IMR-90 (cell line): ENCODE measurements at regions not wholly inside any gene's neighbourhood (a gene's known extent, or its start where the extent isn't known, plus 50 kb on each side); places are given as distances from the start of the nearest gene placed in this dataset.

Experiments
- ATAC-seq: fragments of 200-7000 bp; cut with Tn5 transposase; 2 replicates; pipeline ENCODE4 v1.9.1; 2020; ENCODE audit warnings: low read depth, mild to moderate bottlenecking, moderate library complexity
- BruUV-seq: library from RNA; stranded (reverse); fragments of 400-500 nt; replicated peaks from 2 replicates; lab custom pipeline; 2021; lab: Mats Ljungman, UMichigan
- CTCF ChIA-PET: fragments of 300-600 bp; formaldehyde crosslinking; extraction: SDS; loops from one replicate; lab custom pipeline; 2021; ENCODE audit warnings: antibody characterized with exemption; lab: Yijun Ruan, JAX
- POLR2A ChIA-PET: fragments of 300-600 bp; sonication (Branson Sonifier 250); formaldehyde crosslinking; loops from one replicate; lab custom pipeline; 2022; ENCODE audit warnings: antibody characterized with exemption; ENCODE audit not compliant: unreplicated experiment; lab: Charles Lee
- DNase-seq: peaks from one replicate; pipeline ENCODE4 v3.0.0; 2013
- H2AFZ ChIP-seq: replicated peaks from 2 replicates; pipeline ENCODE3; 2013; ENCODE audit warnings: low read length, mild to moderate bottlenecking; ENCODE audit not compliant: poor library complexity
- H2AK5ac ChIP-seq: 2 replicates; pipeline ENCODE4 v1.6.1; 2013; ENCODE audit warnings: low read depth, low read length, inconsistent platforms
- H2AK9ac ChIP-seq: replicated peaks from 2 replicates; pipeline ENCODE3; 2013; ENCODE audit warnings: mild to moderate bottlenecking, low read depth, low read length, moderate library complexity; ENCODE audit not compliant: poor library complexity
- H2BK120ac ChIP-seq: 2 replicates; pipeline ENCODE4 v1.6.1; 2013; ENCODE audit warnings: low read depth, low read length, inconsistent platforms
- H2BK15ac ChIP-seq: 3 replicates; pipeline ENCODE4 v1.6.1; 2013; ENCODE audit warnings: low read depth, low read length, inconsistent platforms
- H2BK20ac ChIP-seq: 2 replicates; pipeline ENCODE4 v1.6.1; 2013; ENCODE audit warnings: low read depth, mild to moderate bottlenecking, inconsistent platforms, low read length, moderate library complexity
- H2BK5ac ChIP-seq: 2 replicates; pipeline ENCODE4 v1.6.1; 2013; ENCODE audit warnings: mild to moderate bottlenecking, low read depth, low read length, inconsistent platforms; ENCODE audit not compliant: poor library complexity, severe bottlenecking
- H3K14ac ChIP-seq: replicated peaks from 2 replicates; pipeline ENCODE4 v1.6.1; 2013; ENCODE audit warnings: low read depth, low read length, inconsistent platforms
- H3K18ac ChIP-seq: 2 replicates; pipeline ENCODE4 v1.6.1; 2013; ENCODE audit warnings: low read depth, low read length, control low read depth
- H3K23ac ChIP-seq: 2 replicates; pipeline ENCODE4 v1.6.1; 2013; ENCODE audit warnings: low read depth, low read length, inconsistent platforms
- H3K27ac ChIP-seq: 2 replicates; pipeline ENCODE4 v1.5.1; 2013; ENCODE audit warnings: mild to moderate bottlenecking, control low read depth, low read length; ENCODE audit not compliant: insufficient read depth
- H3K27me3 ChIP-seq: 2 replicates; pipeline ENCODE4 v1.6.1; 2013; ENCODE audit warnings: low read length; ENCODE audit not compliant: control insufficient read depth, insufficient read depth
- H3K36me3 ChIP-seq: 2 replicates; pipeline ENCODE4 v1.6.1; 2013; ENCODE audit warnings: low read length, mixed read lengths; ENCODE audit not compliant: control insufficient read depth, insufficient read depth
- H3K4ac ChIP-seq: 2 replicates; pipeline ENCODE4 v1.6.1; 2013; ENCODE audit warnings: low read depth, low read length, inconsistent platforms
- H3K4me1 ChIP-seq: 2 replicates; pipeline ENCODE4 v1.6.1; 2013; ENCODE audit warnings: low read length, mixed read lengths; ENCODE audit not compliant: control insufficient read depth, insufficient read depth
- H3K4me2 ChIP-seq: 2 replicates; pipeline ENCODE4 v1.6.1; 2013; ENCODE audit warnings: low read depth, mild to moderate bottlenecking, control low read depth, low read length, moderate library complexity
- H3K4me3 ChIP-seq: 2 replicates; pipeline ENCODE4 v1.5.1; 2013; ENCODE audit warnings: low read depth, mild to moderate bottlenecking, control low read depth, low read length, moderate library complexity; ENCODE audit not compliant: insufficient read depth
- H3K56ac ChIP-seq: 2 replicates; pipeline ENCODE4 v1.6.1; 2013; ENCODE audit warnings: low read length, inconsistent platforms; ENCODE audit not compliant: insufficient read depth; ENCODE audit errors: extremely low read depth
- H3K79me1 ChIP-seq, 2 experiments: 2 replicates each; pipeline ENCODE4 v1.6.1; 2013; ENCODE audit warnings: low read length in 2 of 2, inconsistent platforms in 1 of 2, low read depth in 1 of 2
- H3K9ac ChIP-seq: 2 replicates; pipeline ENCODE4 v1.6.1; 2013; ENCODE audit warnings: low read depth, low read length, control low read depth
- H3K9me1 ChIP-seq: 2 replicates; pipeline ENCODE4 v1.6.1; 2013; ENCODE audit warnings: low read length, inconsistent platforms; ENCODE audit not compliant: insufficient read depth
- H3K9me3 ChIP-seq: 2 replicates; pipeline ENCODE4 v1.6.1; 2013; ENCODE audit warnings: low read length; ENCODE audit not compliant: control insufficient read depth, insufficient read depth
- H4K20me1 ChIP-seq: 2 replicates; pipeline ENCODE4 v1.6.1; 2013; ENCODE audit warnings: low read length, inconsistent platforms; ENCODE audit not compliant: insufficient read depth
- H4K5ac ChIP-seq: 2 replicates; pipeline ENCODE4 v1.6.1; 2013; ENCODE audit warnings: mild to moderate bottlenecking, low read depth, low read length, control low read depth
- H4K8ac ChIP-seq, 2 experiments: 2 replicates each; pipeline ENCODE4 v1.6.1; 2013; ENCODE audit warnings: low read depth in 2 of 2, low read length in 2 of 2, control low read depth in 1 of 2, inconsistent platforms in 1 of 2
- H4K91ac ChIP-seq: 2 replicates; pipeline ENCODE4 v1.6.1; 2013; ENCODE audit warnings: low read depth, low read length, inconsistent platforms; ENCODE audit not compliant: insufficient read depth
- BHLHE40 ChIP-seq: fragments of 150-350 bp; IDR thresholded peaks from 2 replicates; pipeline ENCODE4 v1.6.1; 2016; ENCODE audit warnings: mild to moderate bottlenecking, low read depth, low read length
- CEBPB ChIP-seq: IDR thresholded peaks from 2 replicates; pipeline ENCODE4 v1.6.1; 2012; ENCODE audit warnings: low read depth, low read length, improper control_type of control experiment
- CHD1 ChIP-seq: IDR thresholded peaks from 2 replicates; pipeline ENCODE4 v1.6.1; 2012; ENCODE audit warnings: low read depth, low read length, improper control_type of control experiment
- ELK1 ChIP-seq: fragments of 150-350 bp; IDR thresholded peaks from 2 replicates; pipeline ENCODE4 v1.6.1; 2016; ENCODE audit warnings: low read depth, mild to moderate bottlenecking, low read length, moderate library complexity, borderline replicate concordance
- FOS ChIP-seq: fragments of 150-350 bp; IDR thresholded peaks from 2 replicates; pipeline ENCODE4 v1.6.1; 2016; ENCODE audit warnings: low read depth, low read length
- MAFK ChIP-seq: IDR thresholded peaks from 2 replicates; pipeline ENCODE4 v1.6.1; 2012; ENCODE audit warnings: low read depth, low read length, improper control_type of control experiment
- MAZ ChIP-seq: IDR thresholded peaks from 2 replicates; pipeline ENCODE4 v1.6.1; 2012; ENCODE audit warnings: low read depth, mild to moderate bottlenecking, low read length, improper control_type of control experiment, moderate library complexity, borderline replicate concordance
- MXI1 ChIP-seq: IDR thresholded peaks from 2 replicates; pipeline ENCODE4 v1.6.1; 2012; ENCODE audit warnings: low read depth, mild to moderate bottlenecking, low read length, moderate library complexity, borderline replicate concordance
- NFE2L2 ChIP-seq: fragments of 150-350 bp; IDR thresholded peaks from 2 replicates; pipeline ENCODE4 v1.6.1; 2016; ENCODE audit warnings: low read depth, mild to moderate bottlenecking, low read length
- POLR2A ChIP-seq: IDR thresholded peaks from 2 replicates; pipeline ENCODE4 v1.6.1; 2012; ENCODE audit warnings: mild to moderate bottlenecking, low read depth, low read length
- RAD21 ChIP-seq: IDR thresholded peaks from 2 replicates; pipeline ENCODE4 v1.6.1; 2012; ENCODE audit warnings: low read length, improper control_type of control experiment
- RCOR1 ChIP-seq: IDR thresholded peaks from 2 replicates; pipeline ENCODE4 v1.6.1; 2012; ENCODE audit warnings: mild to moderate bottlenecking, low read length, improper control_type of control experiment; ENCODE audit not compliant: insufficient replicate concordance
- RFX5 ChIP-seq: IDR thresholded peaks from 2 replicates; pipeline ENCODE4 v1.8.0; 2012; ENCODE audit warnings: low read depth, mild to moderate bottlenecking, low read length, moderate library complexity
- SMC3 ChIP-seq: fragments of 150-350 bp; IDR thresholded peaks from 2 replicates; pipeline ENCODE4 v1.6.1; 2016; ENCODE audit warnings: low read depth, mild to moderate bottlenecking, antibody characterized with exemption, low read length, moderate library complexity
- USF2 ChIP-seq: fragments of 150-350 bp; IDR thresholded peaks from 2 replicates; pipeline ENCODE4 v1.6.1; 2017; ENCODE audit warnings: mild to moderate bottlenecking, antibody characterized with exemption, low read length, low read depth
- WGBS, 2 experiments: methylation state at CpG; one replicate each; pipeline versions ENCODE4 v1.1.5 to v1.1.7; 2013; ENCODE audit warnings: missing lambda C conversion rate in 2 of 2; ENCODE audit not compliant: insufficient read length in 1 of 2; ENCODE audit errors: extremely low coverage in 2 of 2; 5-methylcytosine and 5-hydroxymethylcytosine counted together
- dilution Hi-C: fragments of 300-500 bp; cut with HindIII; formaldehyde crosslinking; loops from one replicate; pipeline ENCODE4 v1.14.3; 2018; ENCODE audit warnings: low sequenced_read_pairs; ENCODE audit not compliant: unreplicated experiment
- in situ Hi-C: fragments of 300-500 bp; cut with MboI; formaldehyde crosslinking; loops from 3 replicates; pipeline ENCODE4 v1.14.3; 2019; ENCODE audit warnings: low sequenced_read_pairs, inconsistent platforms, mixed read lengths
- intact Hi-C: fragments of 100-400 bp; cut with micrococcal nuclease; formaldehyde crosslinking; loops from 2 replicates; pipeline ENCODE4 v1.10.0; 2022
- TF ChIP-seq, protein P1 (sequence below): conservative IDR thresholded peaks from 2 replicates; pipeline ENCODE4 v1.5.1; 2012; ENCODE audit warnings: mild to moderate bottlenecking, low read depth, low read length, improper control_type of control experiment

DNA sequence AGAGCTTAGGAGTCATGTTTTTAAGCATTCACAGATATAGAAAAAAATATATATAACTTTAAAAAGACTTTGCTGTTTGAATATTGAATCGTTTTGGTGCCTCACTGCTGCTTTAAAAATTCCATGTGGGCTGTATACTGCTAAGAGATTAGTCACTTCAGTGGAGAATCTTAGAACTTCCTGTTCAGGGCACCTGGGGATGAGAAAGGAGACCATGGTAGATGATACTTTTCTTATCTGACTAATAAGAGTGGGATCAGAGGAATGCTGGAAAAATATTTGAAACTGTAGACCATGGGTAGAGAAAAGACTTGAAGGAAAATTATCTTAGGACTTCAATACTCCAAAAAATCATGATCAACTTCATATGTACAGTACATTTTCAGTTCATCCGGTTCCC, 442.2 kb upstream of the SETBP1 start:
- Histone ChIP-seq H3K14ac (no peak overlapping the region), H4K5ac (no peak overlapping the region), H3K9me1 (no peaks in the 10 kb centered on the region), H2BK5ac (no peak overlapping the region), H3K9ac (no peak overlapping the region), H2AK5ac (no peak overlapping the region), H3K4me3 (no peak overlapping the region), H2AFZ (no peak overlapping the region), H3K27me3 (no peaks in the 10 kb centered on the region), H3K23ac (no peak overlapping the region), H2BK15ac (no peak overlapping the region), H4K8ac (no peak overlapping the region), H4K20me1 (no peaks in the 10 kb centered on the region), H3K9me3 (no peaks in the 10 kb centered on the region; the same call in 1 of the 2 replicates), H2BK20ac (no peak overlapping the region), H3K18ac (no peak overlapping the region), H3K4me2 (no peak overlapping the region), H2AK9ac (no peak overlapping the region), H2BK120ac (no peak overlapping the region), H3K36me3 (no peaks in the 10 kb centered on the region), H3K4me1 (no peaks in the 10 kb centered on the region), H4K91ac (no peak overlapping the region), H3K27ac (no peak overlapping the region), H3K79me1 (no peaks in the 10 kb centered on the region), H3K56ac (no peak overlapping the region), H3K4ac (no peak overlapping the region)
- no TSS peak for BruUV-seq
- ChIA-PET CTCF (no interaction called here), POLR2A (no interaction called here)
- no peak for ATAC-seq
- intact Hi-C loops: no loop called here
- in situ Hi-C loops: no loop called here
- DNase-seq: no peak
- TF ChIP-seq RFX5: no peak
- TF ChIP-seq RAD21: no peak
- TF ChIP-seq SMC3: no peak
- no peak for TF ChIP-seq CEBPB
- no peak for TF ChIP-seq MXI1
- TF ChIP-seq MAFK: no peak
- TF ChIP-seq RCOR1: no peak
- TF ChIP-seq NFE2L2: no peak
- no peak for TF ChIP-seq BHLHE40
- no peak for TF ChIP-seq CHD1
- no peak for TF ChIP-seq MAZ
- TF ChIP-seq ELK1: no peak
- no peak for TF ChIP-seq USF2
- TF ChIP-seq, protein P1, sequence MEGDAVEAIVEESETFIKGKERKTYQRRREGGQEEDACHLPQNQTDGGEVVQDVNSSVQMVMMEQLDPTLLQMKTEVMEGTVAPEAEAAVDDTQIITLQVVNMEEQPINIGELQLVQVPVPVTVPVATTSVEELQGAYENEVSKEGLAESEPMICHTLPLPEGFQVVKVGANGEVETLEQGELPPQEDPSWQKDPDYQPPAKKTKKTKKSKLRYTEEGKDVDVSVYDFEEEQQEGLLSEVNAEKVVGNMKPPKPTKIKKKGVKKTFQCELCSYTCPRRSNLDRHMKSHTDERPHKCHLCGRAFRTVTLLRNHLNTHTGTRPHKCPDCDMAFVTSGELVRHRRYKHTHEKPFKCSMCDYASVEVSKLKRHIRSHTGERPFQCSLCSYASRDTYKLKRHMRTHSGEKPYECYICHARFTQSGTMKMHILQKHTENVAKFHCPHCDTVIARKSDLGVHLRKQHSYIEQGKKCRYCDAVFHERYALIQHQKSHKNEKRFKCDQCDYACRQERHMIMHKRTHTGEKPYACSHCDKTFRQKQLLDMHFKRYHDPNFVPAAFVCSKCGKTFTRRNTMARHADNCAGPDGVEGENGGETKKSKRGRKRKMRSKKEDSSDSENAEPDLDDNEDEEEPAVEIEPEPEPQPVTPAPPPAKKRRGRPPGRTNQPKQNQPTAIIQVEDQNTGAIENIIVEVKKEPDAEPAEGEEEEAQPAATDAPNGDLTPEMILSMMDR: no peak
- no peak for TF ChIP-seq FOS
- no peak for TF ChIP-seq POLR2A
- dilution Hi-C loops: no loop called here
- no CpG with 5 or more reads among the region's 2 CpGs for WGBS, 2 experiments
